ENCODE measurements at regions not wholly inside any gene's neighbourhood (a gene's known extent, or its start where the extent isn't known, plus 50 kb on each side); places are given as distances from the start of the nearest gene placed in this dataset.

GRCh38 chr12:77493302-77494168, 337.2 kb upstream of the NAV3 start:
- TF ChIP-seq GATA2 (IDR thresholded peaks at IDR 0.05; ENCODE audit: low read depth, low read length) (no peak), GATA3 (IDR thresholded peaks at IDR 0.05; ENCODE audit: low read depth, low read length) (no peak)

DNA sequence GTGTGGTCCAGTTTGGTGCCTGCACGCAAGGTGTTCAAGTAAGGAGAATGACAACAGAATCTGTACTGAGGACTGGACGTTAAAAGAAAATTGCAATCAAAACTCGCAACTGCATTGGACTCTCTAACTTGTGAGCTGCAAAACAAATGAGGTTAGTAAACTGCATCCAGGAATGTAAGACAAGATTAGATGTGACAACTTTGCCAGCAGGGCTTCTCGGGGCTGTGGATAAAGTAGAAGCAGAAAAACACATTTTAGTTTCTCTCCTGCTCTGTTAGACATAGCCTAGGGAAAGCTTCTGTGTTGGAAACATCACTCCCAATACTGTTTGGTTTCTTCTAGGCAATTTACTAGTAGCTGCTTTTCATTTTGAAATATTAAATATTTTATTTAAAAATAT, 338.2 kb upstream of the NAV3 start:
- TF ChIP-seq GATA2 (IDR thresholded peaks at IDR 0.05; ENCODE audit: low read depth, low read length) (no peak), GATA3 (IDR thresholded peaks at IDR 0.05; ENCODE audit: low read depth, low read length) (no peak)

DNA sequence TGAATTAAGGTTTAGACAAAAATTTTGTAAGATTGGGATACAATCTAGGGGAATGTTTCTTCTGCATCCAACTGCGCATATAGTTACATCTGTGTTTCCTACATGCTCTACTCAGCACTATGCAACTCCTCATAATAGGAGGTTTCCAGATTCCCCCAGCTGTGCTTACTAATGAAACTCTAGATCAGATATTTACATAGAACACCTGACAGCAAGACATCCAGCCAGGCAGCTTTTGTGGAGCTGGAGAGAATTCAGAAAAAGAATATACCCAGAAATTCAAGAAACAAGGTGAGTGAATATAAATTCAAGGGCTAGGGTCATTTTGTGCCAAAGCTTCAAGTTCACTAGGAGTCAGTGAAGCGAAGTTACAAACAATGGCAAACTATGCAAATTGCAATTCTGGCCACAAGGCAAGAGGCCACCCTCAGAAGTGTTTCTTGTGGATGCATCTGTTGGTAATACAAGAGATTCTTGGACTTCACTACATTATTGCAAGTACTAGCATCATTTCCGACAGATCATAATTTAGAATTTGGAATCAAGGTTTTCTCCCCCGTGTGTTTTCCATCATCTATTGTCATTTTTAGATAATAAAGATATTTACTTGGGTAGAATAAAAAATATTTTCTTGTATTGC, 341.2 kb upstream of the NAV3 start:
- no peak for TF ChIP-seq GATA3 (IDR thresholded peaks at IDR 0.05; ENCODE audit: low read depth, low read length)
- no peak for TF ChIP-seq GATA2 (IDR thresholded peaks at IDR 0.05; ENCODE audit: low read depth, low read length)

DNA sequence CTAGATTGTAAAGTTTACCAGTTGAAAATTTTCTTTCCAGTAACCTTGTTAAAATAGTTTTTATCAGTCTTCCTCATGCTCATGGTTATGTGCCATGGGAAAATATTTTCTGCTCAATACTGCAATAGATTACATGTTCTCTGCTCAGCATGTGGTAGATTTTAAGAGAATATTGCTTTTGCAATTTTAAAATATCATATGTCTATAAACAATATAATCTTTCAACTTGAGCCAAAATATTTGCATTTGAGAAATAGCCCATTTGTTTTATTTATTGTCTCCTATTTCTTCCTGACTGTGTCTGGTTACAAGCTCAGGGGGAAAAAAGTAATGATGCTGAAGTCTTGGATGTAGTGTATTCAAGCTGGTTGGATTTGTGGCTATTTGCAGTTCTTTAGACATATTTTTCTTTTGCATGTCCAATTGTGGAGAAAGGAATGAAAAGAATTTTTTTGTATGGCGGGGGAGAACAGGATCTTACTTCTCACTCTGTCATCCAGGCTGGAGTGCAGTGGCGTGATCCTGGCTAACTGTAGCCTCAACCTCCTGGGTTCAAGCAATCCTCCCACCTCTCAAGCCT, 342.6 kb upstream of the NAV3 start:
- TF ChIP-seq GATA3 (IDR thresholded peaks at IDR 0.05; ENCODE audit: low read depth, low read length) (no peak), GATA2 (IDR thresholded peaks at IDR 0.05; ENCODE audit: low read depth, low read length) (no peak)

DNA sequence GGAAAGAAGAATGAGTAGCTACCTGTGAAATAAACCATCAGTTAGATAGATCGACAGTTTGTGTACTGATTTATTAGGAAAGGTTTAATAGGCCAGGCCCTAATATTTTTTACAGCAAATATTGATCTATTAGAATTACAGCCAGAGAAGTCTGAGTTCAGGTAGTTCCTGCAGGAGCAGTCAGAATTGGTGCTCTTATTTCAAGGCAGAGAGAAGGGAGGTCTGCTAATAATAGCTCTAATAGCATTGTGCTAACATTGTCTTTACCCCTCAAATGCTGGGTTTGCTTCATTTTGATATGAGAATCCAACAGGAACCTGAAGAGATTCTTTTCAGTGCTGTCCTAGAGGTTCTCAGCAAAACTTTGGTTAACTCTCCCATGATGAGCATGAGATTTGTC, 343.8 kb upstream of the NAV3 start:
- TF ChIP-seq GATA3 (IDR thresholded peaks at IDR 0.05; ENCODE audit: low read depth, low read length) (no peak), GATA2 (IDR thresholded peaks at IDR 0.05; ENCODE audit: low read depth, low read length) (no peak)

GRCh38 chr12:77485961-77486854, 344.5 kb upstream of the NAV3 start:
- no peak for TF ChIP-seq GATA3 (IDR thresholded peaks at IDR 0.05; ENCODE audit: low read depth, low read length)
- TF ChIP-seq GATA2 (IDR thresholded peaks at IDR 0.05; ENCODE audit: low read depth, low read length), result no peak

DNA sequence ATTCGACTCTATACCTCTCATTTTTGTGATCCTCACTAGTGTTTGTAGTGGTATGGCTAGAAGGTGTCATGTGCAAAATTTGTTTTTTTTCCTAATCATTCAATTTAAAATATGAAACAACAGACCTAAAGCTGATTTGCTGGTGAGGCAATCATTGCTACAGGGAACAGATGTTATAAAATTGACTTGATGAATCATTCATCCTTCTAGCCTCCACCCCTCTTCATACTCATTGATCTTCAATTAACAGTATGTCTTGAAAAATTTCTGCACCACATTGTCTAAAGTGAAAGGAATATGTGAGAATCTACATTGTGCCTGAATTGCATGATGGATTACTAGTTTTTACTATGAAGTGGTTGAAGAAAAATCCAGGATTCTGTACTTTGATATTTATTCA, 349.0 kb upstream of the NAV3 start:
- TF ChIP-seq GATA3 (IDR thresholded peaks at IDR 0.05; ENCODE audit: low read depth, low read length) (no peak), GATA2 (IDR thresholded peaks at IDR 0.05; ENCODE audit: low read depth, low read length) (no peak)

DNA sequence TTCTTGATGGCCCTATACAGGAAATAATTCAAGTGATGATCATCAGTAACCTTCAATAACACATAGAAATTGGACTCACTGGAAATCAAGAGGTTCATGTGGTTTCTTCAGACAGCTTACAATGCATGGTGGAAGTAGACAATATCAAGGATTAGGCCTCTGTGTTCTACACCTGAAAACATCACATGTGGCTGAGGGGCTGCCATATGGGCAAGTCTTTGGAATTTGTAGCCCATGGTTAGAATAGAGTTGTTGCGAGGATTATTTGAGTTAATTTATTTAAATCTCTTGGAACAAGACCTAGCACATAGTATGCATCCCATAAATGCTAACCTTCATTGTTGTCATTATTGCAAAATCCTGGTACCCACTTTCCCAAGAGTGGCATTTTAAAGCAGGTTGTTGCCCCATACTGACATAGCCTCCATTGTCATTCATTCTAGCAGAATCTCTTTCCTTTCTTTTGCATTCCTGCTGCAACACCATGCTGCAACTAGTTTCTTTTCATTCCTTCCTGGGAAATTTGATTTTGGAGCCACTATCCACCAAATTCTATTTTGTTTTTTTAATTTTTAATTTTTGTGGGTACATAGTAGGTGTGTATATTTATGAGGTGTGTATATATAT, 352.7 kb upstream of the NAV3 start:
- TF ChIP-seq GATA3 (IDR thresholded peaks at IDR 0.05; ENCODE audit: low read depth, low read length) (no peak), GATA2 (IDR thresholded peaks at IDR 0.05; ENCODE audit: low read depth, low read length) (no peak)

DNA sequence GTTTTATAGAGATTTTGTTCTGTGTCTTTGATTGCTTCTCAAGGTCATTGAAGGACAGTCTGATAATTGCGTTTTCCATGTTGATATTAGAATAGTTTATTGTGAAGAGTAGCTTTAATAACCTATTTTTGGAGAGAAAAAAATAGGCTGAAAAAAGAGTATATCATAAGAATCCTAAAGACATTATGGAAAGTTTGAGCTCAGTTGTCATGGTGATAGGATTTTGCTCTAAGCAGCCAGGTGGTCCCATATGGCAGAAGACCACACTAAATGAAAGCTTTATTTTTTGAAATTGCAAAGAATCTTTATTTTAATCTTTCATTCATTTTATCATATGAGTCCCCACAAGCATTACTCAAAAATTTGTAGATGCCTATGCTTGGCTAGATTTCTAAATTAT, 358.9 kb upstream of the NAV3 start:
- no peak for TF ChIP-seq GATA2 (IDR thresholded peaks at IDR 0.05; ENCODE audit: low read depth, low read length)
- TF ChIP-seq GATA3 (IDR thresholded peaks at IDR 0.05; ENCODE audit: low read depth, low read length), result no peak

DNA sequence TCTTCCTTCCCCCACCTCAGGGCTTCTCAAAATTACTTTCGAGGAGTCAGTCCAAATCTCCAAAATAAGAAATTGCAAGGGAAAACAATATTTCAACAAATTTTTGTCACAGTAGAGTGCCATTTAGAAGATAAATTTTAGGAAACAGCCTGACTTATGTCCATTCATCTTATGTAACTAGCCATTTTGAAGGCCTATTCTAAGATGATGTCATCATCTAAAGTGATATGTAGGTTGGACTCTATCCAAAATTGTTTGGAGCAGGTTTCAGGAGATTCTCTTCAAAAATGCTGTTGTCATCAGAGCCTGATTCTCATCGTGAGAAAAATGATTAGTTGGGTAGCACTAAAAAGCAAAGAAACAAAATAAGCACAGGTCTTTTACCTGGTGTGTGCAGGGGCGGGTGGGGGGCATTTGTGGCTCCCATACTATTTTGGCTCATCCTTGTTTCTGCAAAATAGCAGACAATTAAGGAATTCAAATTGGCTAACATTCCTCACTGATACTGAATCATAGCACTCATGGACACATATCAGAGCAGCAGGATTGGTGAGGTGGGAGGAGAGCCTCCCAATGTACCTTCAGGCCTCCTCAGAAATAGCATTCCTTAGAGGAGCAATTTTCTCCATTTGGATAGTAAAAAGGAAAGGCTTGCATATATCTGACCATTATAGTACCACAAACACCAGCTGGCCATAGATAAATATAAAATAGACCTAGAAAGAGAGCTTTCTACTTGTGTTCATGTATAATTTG, 360.9 kb upstream of the NAV3 start:
- TF ChIP-seq GATA2 (IDR thresholded peaks at IDR 0.05; ENCODE audit: low read depth, low read length), result no peak
- TF ChIP-seq GATA3 (IDR thresholded peaks at IDR 0.05; ENCODE audit: low read depth, low read length), result no peak

- TF ChIP-seq GATA3 (IDR thresholded peaks at IDR 0.05; ENCODE audit: low read depth, low read length) (no peak), GATA2 (IDR thresholded peaks at IDR 0.05; ENCODE audit: low read depth, low read length) (no peak)
These were observed 377.3 kb upstream of the E2F7 start for GRCh38 chr12:77442633-77443032.

DNA sequence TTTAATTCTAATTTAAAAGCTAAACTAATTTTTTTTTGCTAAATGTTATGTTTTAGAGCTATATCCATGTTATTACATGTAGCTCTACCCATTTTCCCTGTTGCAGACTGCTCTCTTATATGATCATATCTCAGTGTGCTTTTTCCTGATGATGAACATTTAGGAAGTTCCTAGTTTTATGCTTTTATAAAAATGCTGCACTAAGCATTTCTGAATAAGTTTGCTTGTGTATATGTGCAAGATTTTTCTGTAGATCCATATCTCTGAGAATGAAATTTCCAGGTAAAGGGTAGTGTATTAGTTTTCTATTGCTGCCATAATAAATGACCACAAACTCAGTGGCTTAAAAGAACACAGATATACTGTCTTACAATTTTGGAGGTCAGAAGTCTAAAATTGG, 374.4 kb upstream of the E2F7 start:
- no peak for TF ChIP-seq GATA3 (IDR thresholded peaks at IDR 0.05; ENCODE audit: low read depth, low read length)
- no peak for TF ChIP-seq GATA2 (IDR thresholded peaks at IDR 0.05; ENCODE audit: low read depth, low read length)

GRCh38 chr12:77438644-77439043, 373.3 kb upstream of the E2F7 start:
- no peak for TF ChIP-seq GATA3 (IDR thresholded peaks at IDR 0.05; ENCODE audit: low read depth, low read length)
- no peak for TF ChIP-seq GATA2 (IDR thresholded peaks at IDR 0.05; ENCODE audit: low read depth, low read length)

All from SH-SY5Y (cell line).